Endothelial cell of umbilical vein (primary cell): ENCODE measurements at regions not wholly inside any gene's neighbourhood (a gene's known extent, or its start where the extent isn't known, plus 50 kb on each side); places are given as distances from the start of the nearest gene placed in this dataset.

Experiments used
- BruUV-seq: library from RNA; stranded (reverse); fragments of 400-500 nt; replicated peaks from 2 replicates; lab custom pipeline; 2021; lab: Mats Ljungman, UMichigan
- CTCF ChIA-PET: fragments of 300-600, 350-600 bp; sonication (Branson Sonifier 250); formaldehyde crosslinking; loops from one replicate; lab custom pipeline; 2021; ENCODE audit warnings: antibody characterized with exemption, inconsistent platforms; lab: Charles Lee
- POLR2A ChIA-PET: fragments of 300-600, 350-600 bp; sonication (Branson Sonifier 250); formaldehyde crosslinking; loops from one replicate; lab custom pipeline; 2021; ENCODE audit warnings: antibody characterized with exemption, inconsistent platforms; lab: Charles Lee
- DNase-seq: peaks from one replicate; pipeline ENCODE4 v3.0.0-alpha.2; 2011; ENCODE audit warnings: low read depth, low spot score
- FAIRE-seq: peaks from 2 replicates; lab custom pipeline; 2011; peaks lifted over from hg19 to GRCh38; lab: Jason Lieb, UNC
- H2AFZ ChIP-seq: 2 replicates; pipeline ENCODE4 v1.6.0; 2012; ENCODE audit warnings: low read depth, low read length, control low read depth, inconsistent platforms
- H3K27ac ChIP-seq: 2 replicates; pipeline ENCODE4 v1.5.1; 2011; ENCODE audit warnings: low read depth, mild to moderate bottlenecking, control low read depth, low read length, moderate library complexity; ENCODE audit not compliant: insufficient read depth
- H3K27me3 ChIP-seq, 2 experiments: 2 replicates each; pipeline versions ENCODE4 v1.6.0 to v1.6.1; 2011; ENCODE audit warnings: low read length in 2 of 2, mixed read lengths in 1 of 2; ENCODE audit not compliant: control insufficient read depth in 2 of 2, insufficient read depth in 2 of 2
- H3K36me3 ChIP-seq, 2 experiments: 2 replicates in 1 of 2; 3 replicates in 1 of 2; pipeline ENCODE4 v1.5.1; 2011; ENCODE audit warnings: low read length in 2 of 2, mild to moderate bottlenecking in 1 of 2, moderate library complexity in 1 of 2; ENCODE audit not compliant: control insufficient read depth in 2 of 2, insufficient read depth in 2 of 2; ENCODE audit errors: extremely low read depth in 1 of 2
- H3K4me1 ChIP-seq: 3 replicates; pipeline ENCODE4 v1.5.1; 2011; ENCODE audit warnings: mild to moderate bottlenecking, low read length; ENCODE audit not compliant: control insufficient read depth, insufficient read depth; ENCODE audit errors: extremely low read depth
- H3K4me2 ChIP-seq: 2 replicates; pipeline ENCODE4 v1.6.1; 2011; ENCODE audit warnings: low read length, control low read depth, mixed read lengths; ENCODE audit not compliant: insufficient read depth
- H3K4me3 ChIP-seq, 3 experiments: fragments of 200-600 bp in 1 of 3; sonication (generic), shearing (Covaris generic) in 1 of 3; replicated peaks in 1 of 3; 2 replicates each; pipeline ENCODE4 v1.5.1; 2011 to 2016; ENCODE audit warnings: control low read depth in 3 of 3, low read length in 3 of 3, mild to moderate bottlenecking in 2 of 3, inconsistent platforms in 1 of 3, low read depth in 1 of 3, moderate library complexity in 1 of 3; ENCODE audit not compliant: insufficient read depth in 1 of 3
- H3K79me2 ChIP-seq: 2 replicates; pipeline ENCODE4 v1.6.0; 2012; ENCODE audit warnings: low read length, inconsistent platforms; ENCODE audit not compliant: control insufficient read depth, insufficient read depth
- H3K9ac ChIP-seq: replicated peaks from 2 replicates; pipeline ENCODE3; 2011; ENCODE audit warnings: low read length, control low read depth; ENCODE audit not compliant: insufficient read depth; ENCODE audit errors: extremely low read depth
- H3K9me1 ChIP-seq: replicated peaks from 3 replicates; pipeline ENCODE4 v1.6.0; 2011; ENCODE audit warnings: mild to moderate bottlenecking, low read length; ENCODE audit not compliant: control insufficient read depth, insufficient read depth; ENCODE audit errors: extremely low read depth
- H3K9me3 ChIP-seq: replicated peaks from 2 replicates; pipeline ENCODE4 v1.5.1; 2012; ENCODE audit warnings: low read length, inconsistent platforms; ENCODE audit not compliant: control insufficient read depth, insufficient read depth
- H4K20me1 ChIP-seq: replicated peaks from 2 replicates; pipeline ENCODE3; 2011; ENCODE audit warnings: mild to moderate bottlenecking, low read length; ENCODE audit not compliant: control insufficient read depth, insufficient read depth; ENCODE audit errors: extremely low read depth
- CTCF ChIP-seq, 2 donors: IDR thresholded peaks; 1 replicate in 1 of 2; 2 replicates in 1 of 2; pipeline ENCODE4 v1.5.1; 2011; ENCODE audit warnings: low read length in 2 of 2, mild to moderate bottlenecking in 2 of 2, moderate library complexity in 2 of 2, control low read depth in 1 of 2, inconsistent platforms in 1 of 2, low read depth in 1 of 2; ENCODE audit not compliant: insufficient read depth in 1 of 2; ENCODE audit errors: extremely low read depth in 1 of 2
- EZH2 ChIP-seq: IDR thresholded peaks from 2 replicates; pipeline ENCODE4 v1.6.1; 2012; ENCODE audit warnings: borderline replicate concordance, low read depth, mild to moderate bottlenecking, moderate library complexity, low read length, inconsistent platforms; ENCODE audit not compliant: severe bottlenecking
- FOS ChIP-seq: IDR thresholded peaks from 2 replicates; pipeline ENCODE4 v1.6.1; 2011; ENCODE audit warnings: mild to moderate bottlenecking, low read length, moderate library complexity, borderline replicate concordance; ENCODE audit not compliant: insufficient read depth
- GATA2 ChIP-seq: IDR thresholded peaks from 2 replicates; pipeline ENCODE4 v1.7.0; 2011; ENCODE audit warnings: low read depth, mild to moderate bottlenecking, moderate library complexity, mixed read lengths, low read length; ENCODE audit not compliant: insufficient read length, insufficient read depth
- JUN ChIP-seq: IDR thresholded peaks from 2 replicates; pipeline ENCODE4 v1.6.1; 2011; ENCODE audit warnings: borderline replicate concordance, low read depth; ENCODE audit not compliant: insufficient read length, insufficient read depth
- MAX ChIP-seq: IDR thresholded peaks from 2 replicates; pipeline ENCODE4 v1.6.1; 2011; ENCODE audit not compliant: insufficient read depth, insufficient read length
- MYC ChIP-seq: IDR thresholded peaks from one replicate; pipeline ENCODE4 v1.6.1; 2011; ENCODE audit warnings: mild to moderate bottlenecking, low read depth, low read length
- POLR2A ChIP-seq: IDR thresholded peaks from 2 replicates; pipeline ENCODE4 v1.6.1; 2012; ENCODE audit warnings: low read depth, mild to moderate bottlenecking, control low read depth, low read length
- POLR2AphosphoS5 ChIP-seq: IDR thresholded peaks from 2 replicates; pipeline ENCODE4 v1.6.1; 2012; ENCODE audit warnings: low read depth, mild to moderate bottlenecking, control low read depth, low read length, moderate library complexity; ENCODE audit not compliant: insufficient read depth
- dilution Hi-C: fragments of 300-500 bp; cut with MboI; formaldehyde crosslinking; loops from one replicate; pipeline ENCODE4 v1.15.0; 2019; ENCODE audit warnings: low sequenced_read_pairs; ENCODE audit not compliant: extremely low pct_ligation_motif_present
- intact Hi-C: fragments of 100-400 bp; cut with micrococcal nuclease; formaldehyde crosslinking; loops from one replicate; pipeline ENCODE4 v1.10.0; 2022

GRCh38 chr18:30245766-30246455, 796.6 kb downstream of the DSC3 start:
- no peak for DNase-seq
- POLR2A ChIA-PET: no interaction called here
- intact Hi-C loops (no loop called here), dilution Hi-C loops (no loop called here)
- Histone ChIP-seq H3K36me3 (no peaks in the 10 kb centered on the region), H3K27me3 (no peaks in the 10 kb centered on the region), H3K4me2 (no peak overlapping the region), H3K9me1 (no peaks in the 10 kb centered on the region), H2AFZ (no peak overlapping the region), H3K4me1 (no peaks in the 10 kb centered on the region), H3K4me3 (no peak overlapping the region), H3K79me2 (no peaks in the 10 kb centered on the region), H3K9ac (no peak overlapping the region), H4K20me1 (no peaks in the 10 kb centered on the region), H3K27ac (no peak overlapping the region), H3K9me3 (no peaks in the 10 kb centered on the region)
- BruUV-seq: no TSS peak
- CTCF ChIA-PET: interaction anchor here (0.9 kb wide), 1 partner anchor 18 kb away, joined by 4 read pairs; no protein-coding TSS in a partner anchor
- TF ChIP-seq EZH2 (no peak), POLR2A (no peak), GATA2 (no peak), CTCF (IDR thresholded peaks at IDR 0.05; ENCODE audit: extremely low read depth in 1 of 2, insufficient read depth in 1 of 2, low read depth in 1 of 2, low read length in 2 of 2) (no peak), FOS (no peak), MAX (no peak), JUN (no peak), POLR2AphosphoS5 (no peak), MYC (no peak)
- FAIRE-seq: no peak
